HUES64 (cell line): ENCODE measurements at regions not wholly inside any gene's neighbourhood (a gene's known extent, or its start where the extent isn't known, plus 50 kb on each side); places are given as distances from the start of the nearest gene placed in this dataset.
"Not testable (repeated sequence)": the region's sequence is repeated elsewhere in the genome, so short reads cannot be mapped to it uniquely, and the experiment has no call there.

ENCODE experiments used
- H3K27ac ChIP-seq: 2 replicates; pipeline ENCODE4 v1.7.0; 2013; ENCODE audit warnings: low read depth, low read length, inconsistent platforms
- H3K27me3 ChIP-seq: 2 replicates; pipeline ENCODE4 v1.6.1; 2013; ENCODE audit warnings: mild to moderate bottlenecking, low read length; ENCODE audit not compliant: insufficient read depth
- H3K36me3 ChIP-seq: 2 replicates; pipeline ENCODE4 v1.6.1; 2013; ENCODE audit warnings: mild to moderate bottlenecking, low read length; ENCODE audit not compliant: insufficient read depth
- H3K4me1 ChIP-seq: 2 replicates; pipeline ENCODE4 v1.6.1; 2013; ENCODE audit warnings: mild to moderate bottlenecking, low read length, moderate library complexity; ENCODE audit not compliant: insufficient read depth
- H3K4me3 ChIP-seq: 2 replicates; pipeline ENCODE4 v1.5.1; 2013; ENCODE audit warnings: mild to moderate bottlenecking, low read length, moderate library complexity
- H3K9ac ChIP-seq: 2 replicates; pipeline ENCODE4 v1.6.1; 2013; ENCODE audit warnings: mild to moderate bottlenecking, low read depth, low read length
- H3K9me3 ChIP-seq: 2 replicates; pipeline ENCODE4 v1.6.1; 2013; ENCODE audit warnings: low read depth, low read length; ENCODE audit not compliant: insufficient read depth
- WGBS: fragments of 150-250, 120-280 bp; methylation state at CpG from one replicate; pipeline ENCODE4 v1.1.7; 2013; ENCODE audit warnings: missing lambda C conversion rate; 5-methylcytosine and 5-hydroxymethylcytosine counted together

DNA sequence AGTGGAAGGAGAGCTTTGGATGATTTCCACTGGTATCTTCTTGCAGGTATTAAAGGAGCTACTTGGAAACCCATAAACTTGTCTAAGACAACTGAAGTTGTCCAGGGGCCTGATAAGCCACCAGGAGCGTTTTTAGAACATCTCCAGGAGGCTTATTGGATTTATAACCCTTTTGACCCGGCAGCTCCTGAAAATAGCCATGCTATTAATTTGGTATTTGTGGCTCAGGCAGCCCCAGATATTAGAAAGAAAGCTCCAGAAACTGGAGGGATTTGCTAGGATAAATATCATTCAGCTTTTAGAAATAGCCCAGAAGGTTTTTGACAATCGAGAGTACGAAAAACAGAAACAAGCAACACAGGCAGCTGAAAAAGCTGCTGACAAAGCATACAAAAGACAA is 461.0 kb upstream of the HTR1E start:
- H3K4me1 ChIP-seq, result peaks cover 8% of the 10 kb centered on the region; the same call in 1 of the 2 replicates
- 93% methylated on average over 4 of the region's 4 CpGs for WGBS
- H3K36me3 ChIP-seq, result no peaks in the 10 kb centered on the region
- no peak overlapping the region for H3K27ac ChIP-seq
- H3K9me3 ChIP-seq, result no peaks in the 10 kb centered on the region
- H3K4me3 ChIP-seq, result no peak overlapping the region
- no peak overlapping the region for H3K9ac ChIP-seq
- H3K27me3 ChIP-seq, result no peaks in the 10 kb centered on the region

DNA sequence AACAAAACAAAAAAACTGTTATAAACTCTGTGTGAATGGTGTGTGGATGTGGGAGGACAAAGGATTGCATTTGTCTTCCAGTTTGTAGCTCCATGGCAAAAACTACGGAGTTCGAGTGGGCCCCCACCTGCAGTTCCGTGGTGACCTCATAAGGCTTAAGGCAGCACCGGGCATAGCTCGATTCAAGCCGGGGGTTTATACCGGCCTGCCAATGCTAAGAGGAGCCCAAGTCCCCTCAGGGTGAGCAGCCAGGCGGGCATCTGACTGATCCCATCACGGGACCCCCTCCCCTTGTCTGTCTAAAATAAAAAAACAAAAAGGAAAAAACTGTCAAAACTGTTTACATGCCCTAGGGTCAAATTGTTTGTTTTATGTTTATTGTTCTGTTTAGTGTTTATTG is 463.2 kb upstream of the HTR1E start:
- Histone ChIP-seq H3K9ac (no peak overlapping the region), H3K27me3 (no peaks in the 10 kb centered on the region), H3K36me3 (no peaks in the 10 kb centered on the region), H3K27ac (no peak overlapping the region), H3K9me3 (no peaks in the 10 kb centered on the region), H3K4me1 (peaks cover 8% of the 10 kb centered on the region; the same call in 1 of the 2 replicates), H3K4me3 (no peak overlapping the region)
- 94% methylated on average over 9 of the region's 9 CpGs for WGBS

DNA sequence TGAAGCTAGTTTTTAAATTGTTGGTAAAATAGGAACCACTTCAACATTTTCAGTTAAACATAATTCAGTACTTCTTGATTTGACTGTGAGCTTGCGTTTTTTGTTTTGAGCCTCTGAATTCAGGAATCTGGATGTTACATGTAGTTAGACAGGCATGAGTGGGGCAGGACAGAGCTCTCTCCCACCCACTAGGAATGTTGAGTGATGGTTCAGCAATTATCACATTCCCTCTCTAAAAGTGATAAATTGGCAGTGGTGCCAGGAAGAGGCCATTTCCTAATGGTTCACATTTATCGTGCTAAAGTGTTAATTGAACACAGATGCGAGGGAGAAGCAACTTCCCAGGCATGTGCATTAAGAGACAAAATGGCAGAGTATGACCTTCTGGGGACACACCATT is 465.5 kb upstream of the HTR1E start:
- H3K27ac ChIP-seq, result no peak overlapping the region
- WGBS, result 98% methylated on average over 3 of the region's 3 CpGs
- no peaks in the 10 kb centered on the region for H3K36me3 ChIP-seq

DNA sequence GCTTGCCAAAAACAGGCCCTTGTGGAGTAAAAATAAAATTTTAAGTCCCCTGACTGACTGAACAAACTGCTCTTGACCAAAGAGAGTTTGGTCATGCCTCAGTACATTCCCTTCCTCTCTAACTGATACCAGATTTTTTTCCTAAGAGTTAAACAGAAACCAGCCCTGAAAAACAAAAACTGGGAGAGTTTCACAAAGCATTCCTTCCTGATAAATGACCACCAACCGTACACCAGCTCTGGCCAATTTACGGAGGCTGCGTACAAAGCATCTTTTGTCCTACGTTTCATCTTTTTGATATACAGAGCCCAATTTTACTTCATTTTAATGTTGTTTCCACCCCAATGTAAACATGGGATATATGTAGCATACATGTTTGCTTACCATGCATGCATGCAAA is 477.4 kb upstream of the HTR1E start:
- H3K27me3 ChIP-seq, result no peaks in the 10 kb centered on the region
- no peak overlapping the region for H3K9ac ChIP-seq
- no peaks in the 10 kb centered on the region for H3K36me3 ChIP-seq
- H3K4me3 ChIP-seq, result no peak overlapping the region
- H3K4me1 ChIP-seq, result no peaks in the 10 kb centered on the region
- peaks cover 7% of the 10 kb centered on the region; the same call in 1 of the 2 replicates for H3K9me3 ChIP-seq
- WGBS, result 92% methylated on average over 4 of the region's 4 CpGs
- no peak overlapping the region for H3K27ac ChIP-seq

More for the DNA sequence above, 465.5 kb upstream of the HTR1E start:
- no peak overlapping the region for H3K9ac ChIP-seq
- H3K27me3 ChIP-seq, result no peaks in the 10 kb centered on the region
- H3K4me3 ChIP-seq, result no peak overlapping the region
- 0 out of 2 replicates have a peak, but pooled peaks cover 2% of the 10 kb centered on the region for H3K9me3 ChIP-seq
- no peaks in the 10 kb centered on the region for H3K4me1 ChIP-seq

DNA sequence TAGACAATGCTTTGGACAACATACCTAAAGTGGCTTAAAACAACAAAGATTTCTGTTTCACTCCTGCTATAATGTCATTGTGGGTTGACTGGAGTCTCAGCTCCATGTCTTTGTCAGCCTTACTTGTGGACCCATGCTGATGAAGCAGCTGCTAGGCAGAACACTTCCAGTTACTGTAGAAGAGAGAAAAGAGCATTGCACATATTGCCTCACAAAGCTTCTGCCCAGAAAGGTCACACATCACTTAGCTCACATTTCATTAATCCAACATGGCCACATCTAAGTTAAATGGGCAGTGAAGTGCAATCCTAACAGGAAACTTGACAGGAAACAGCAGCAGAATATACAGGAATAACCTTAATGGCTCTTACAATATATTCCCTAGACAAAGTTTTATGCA is 480.5 kb upstream of the HTR1E start:
- H3K27ac ChIP-seq, result no peak overlapping the region
- H3K4me1 ChIP-seq, result no peaks in the 10 kb centered on the region
- H3K9ac ChIP-seq, result no peak overlapping the region
- H3K4me3 ChIP-seq, result no peak overlapping the region
- no peaks in the 10 kb centered on the region for H3K27me3 ChIP-seq
- H3K36me3 ChIP-seq, result no peaks in the 10 kb centered on the region
- peaks cover 15% of the 10 kb centered on the region for H3K9me3 ChIP-seq

DNA sequence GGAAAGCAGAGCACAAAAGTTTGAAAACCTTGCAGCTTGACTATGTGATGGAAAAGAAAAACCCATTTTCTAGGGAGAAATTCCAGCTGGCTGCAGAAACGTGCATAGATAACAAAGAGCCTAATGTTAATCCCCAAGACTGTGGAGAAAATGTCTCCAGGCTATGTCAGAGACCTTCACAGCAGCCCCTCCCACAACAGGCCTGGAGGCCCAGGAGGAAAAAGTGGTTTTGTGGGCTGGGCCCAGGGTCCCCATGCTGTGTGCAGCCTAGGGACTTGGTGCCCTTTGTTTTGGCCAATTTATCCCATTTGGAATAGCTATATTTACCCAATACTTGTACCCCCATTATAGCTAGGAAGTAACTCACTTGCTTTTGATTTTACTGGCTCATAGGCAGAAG is 484.1 kb upstream of the HTR1E start:
- Histone ChIP-seq H3K4me1 (no peaks in the 10 kb centered on the region), H3K36me3 (no peaks in the 10 kb centered on the region), H3K27me3 (no peaks in the 10 kb centered on the region), H3K27ac (no peak overlapping the region), H3K9ac (no peak overlapping the region), H3K4me3 (no peak overlapping the region), H3K9me3 (peaks cover 15% of the 10 kb centered on the region)
- WGBS, result 79% methylated on average over 1 of the region's 1 CpG

DNA sequence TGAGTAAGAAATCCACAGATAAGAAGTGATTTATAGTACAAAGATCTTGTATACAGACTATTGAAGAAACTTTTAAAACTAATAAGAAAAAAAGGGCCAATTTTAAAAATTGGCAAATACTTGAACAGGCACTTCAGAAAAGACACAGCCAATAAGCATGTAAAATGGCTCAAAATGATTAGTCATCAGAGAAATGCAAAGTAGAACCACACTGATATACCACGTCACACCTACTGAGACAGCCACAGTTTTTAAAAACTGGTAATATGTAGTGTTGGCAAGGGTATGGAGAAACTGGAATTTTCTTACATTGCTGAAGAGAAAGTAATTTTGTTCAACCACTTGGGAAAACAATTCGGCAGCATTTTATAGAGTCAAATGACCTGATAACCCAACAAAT is 488.9 kb upstream of the HTR1E start:
- Histone ChIP-seq H3K9me3 (peaks cover 8% of the 10 kb centered on the region; the same call in 1 of the 2 replicates), H3K9ac (no peak overlapping the region), H3K4me1 (no peaks in the 10 kb centered on the region), H3K36me3 (no peaks in the 10 kb centered on the region), H3K27ac (no peak overlapping the region), H3K27me3 (no peaks in the 10 kb centered on the region), H3K4me3 (no peak overlapping the region)
- 86% methylated on average over 1 of the region's 2 CpGs for WGBS

DNA sequence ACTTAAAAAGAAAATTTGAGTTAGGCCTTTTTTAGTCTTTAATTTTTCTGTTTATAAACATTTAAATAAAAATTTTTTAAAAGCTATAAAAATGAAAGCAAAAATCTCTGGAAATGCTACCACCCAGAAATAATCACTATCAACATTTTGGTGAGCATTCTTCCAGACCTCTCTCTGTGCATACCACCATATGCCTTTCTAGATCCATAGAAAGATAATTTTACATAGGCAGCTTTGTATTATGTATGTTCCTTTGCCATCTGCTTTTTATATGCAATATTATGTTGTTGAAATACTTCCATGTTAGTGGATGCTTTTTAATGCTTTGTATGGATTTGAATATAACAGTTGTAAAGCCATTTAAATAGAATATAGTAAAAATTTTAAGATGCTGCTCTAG is 496.7 kb upstream of the HTR1E start:
- Histone ChIP-seq H3K27me3 (no peaks in the 10 kb centered on the region), H3K36me3 (no peaks in the 10 kb centered on the region), H3K27ac (no peak overlapping the region), H3K9me3 (no peaks in the 10 kb centered on the region), H3K9ac (no peak overlapping the region), H3K4me3 (no peak overlapping the region), H3K4me1 (no peaks in the 10 kb centered on the region)

DNA sequence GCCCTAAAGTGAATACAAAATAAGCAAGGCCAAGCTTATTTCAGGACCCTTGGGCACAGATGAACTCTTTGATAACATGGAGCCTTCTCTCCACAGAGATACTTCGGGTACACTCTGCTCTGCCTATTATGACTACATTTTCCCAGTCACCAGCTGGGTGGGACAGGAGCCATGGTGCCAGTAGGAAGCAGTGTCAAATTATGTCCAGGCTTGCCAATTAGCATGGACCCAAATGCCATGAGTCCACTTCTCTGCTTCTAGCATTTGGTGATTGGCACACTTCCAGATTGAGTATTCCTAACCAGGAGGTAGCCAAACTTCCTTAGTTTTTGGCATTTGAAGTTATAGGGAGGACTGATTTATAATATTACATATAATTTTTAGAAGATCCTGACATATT is 513.8 kb upstream of the HTR1E start:
- H3K27ac ChIP-seq, result no peak overlapping the region
- H3K27me3 ChIP-seq, result no peaks in the 10 kb centered on the region
- 94% methylated on average over 1 of the region's 1 CpG for WGBS
- no peaks in the 10 kb centered on the region for H3K9me3 ChIP-seq
- H3K36me3 ChIP-seq, result no peaks in the 10 kb centered on the region
- no peak overlapping the region for H3K4me3 ChIP-seq
- H3K9ac ChIP-seq, result no peak overlapping the region
- H3K4me1 ChIP-seq, result no peaks in the 10 kb centered on the region

DNA sequence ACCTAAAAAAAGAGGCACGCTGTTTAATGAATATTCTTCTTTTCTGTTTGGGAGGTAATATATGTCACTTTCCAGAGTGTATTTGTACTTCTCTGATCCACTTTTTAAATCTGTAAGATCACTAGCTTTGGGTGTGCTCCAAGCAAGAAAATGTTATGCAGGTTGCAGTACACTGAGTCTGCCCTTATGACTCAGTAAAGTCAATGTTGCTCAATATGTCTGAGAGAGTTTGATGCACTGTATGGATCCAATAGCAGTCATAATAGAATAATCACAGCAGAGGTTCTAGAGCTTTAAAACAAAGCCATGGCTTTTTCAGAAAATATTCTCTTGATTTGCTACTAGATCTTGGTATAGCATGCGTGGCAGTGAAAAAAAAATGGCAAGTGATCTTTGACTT is 525.3 kb upstream of the HTR1E start:
- Histone ChIP-seq H3K9me3 (no peaks in the 10 kb centered on the region), H3K36me3 (no peaks in the 10 kb centered on the region), H3K9ac (no peak overlapping the region), H3K4me1 (no peaks in the 10 kb centered on the region), H3K27ac (no peak overlapping the region), H3K4me3 (no peak overlapping the region), H3K27me3 (no peaks in the 10 kb centered on the region)
- 100% methylated on average over 2 of the region's 2 CpGs for WGBS

DNA sequence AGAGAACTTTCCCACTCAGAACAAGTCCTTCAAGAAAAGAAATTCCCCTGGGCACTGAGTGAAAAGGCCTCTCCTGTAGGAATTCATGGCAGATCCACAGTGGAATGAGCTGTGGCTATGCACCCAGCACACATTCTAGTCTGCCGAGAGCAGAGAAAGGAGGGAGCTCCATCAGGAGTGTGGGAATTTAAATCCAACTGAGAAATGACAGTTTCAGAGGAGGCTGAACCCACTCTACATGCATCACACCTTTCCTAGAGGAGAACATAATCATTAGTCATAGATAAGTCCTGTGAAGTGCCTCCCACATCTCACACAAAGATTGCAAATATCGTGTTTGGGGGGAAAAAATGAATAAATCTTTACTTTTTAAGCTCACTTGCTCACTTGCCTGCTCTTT is 530.2 kb upstream of the HTR1E start:
- Histone ChIP-seq H3K9ac (no peak overlapping the region), H3K4me1 (no peaks in the 10 kb centered on the region), H3K36me3 (no peaks in the 10 kb centered on the region), H3K27ac (no peak overlapping the region), H3K9me3 (no peaks in the 10 kb centered on the region), H3K27me3 (no peaks in the 10 kb centered on the region), H3K4me3 (no peak overlapping the region)
- WGBS, result 100% methylated on average over 2 of the region's 2 CpGs

DNA sequence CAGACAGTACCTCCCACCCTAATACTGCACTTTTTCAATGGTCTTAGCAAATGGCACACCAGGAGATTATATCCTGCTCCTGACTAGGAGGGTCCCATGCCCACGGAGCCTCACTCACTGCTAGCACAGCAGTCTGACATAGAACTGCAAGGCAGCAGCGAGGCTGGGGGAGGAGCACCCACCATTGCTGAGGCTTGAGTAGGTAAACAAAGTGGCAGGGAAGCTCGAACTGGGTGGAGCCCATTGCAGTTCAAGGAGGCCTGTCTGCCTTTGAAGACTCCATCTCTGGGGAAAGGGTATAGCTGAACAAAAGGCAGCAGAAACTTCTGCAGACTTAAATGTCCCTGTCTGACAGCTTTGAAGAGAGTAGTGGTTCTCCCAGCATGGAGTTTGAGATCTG is 544.5 kb upstream of the HTR1E start:
- not testable (repeated sequence) for H3K4me3 ChIP-seq, H3K9ac ChIP-seq, H3K27me3 ChIP-seq, H3K36me3 ChIP-seq, H3K27ac ChIP-seq, H3K4me1 ChIP-seq
- H3K9me3 ChIP-seq, result peaks cover 20% of the 10 kb centered on the region
- 94% methylated on average over 3 of the region's 3 CpGs for WGBS
